ENCODE measurements at regions not wholly inside any gene's neighbourhood (a gene's known extent, or its start where the extent isn't known, plus 50 kb on each side); places are given as distances from the start of the nearest gene placed in this dataset.
"Not testable (repeated sequence)": the region's sequence is repeated elsewhere in the genome, so short reads cannot be mapped to it uniquely, and the experiment has no call there.

DNA sequence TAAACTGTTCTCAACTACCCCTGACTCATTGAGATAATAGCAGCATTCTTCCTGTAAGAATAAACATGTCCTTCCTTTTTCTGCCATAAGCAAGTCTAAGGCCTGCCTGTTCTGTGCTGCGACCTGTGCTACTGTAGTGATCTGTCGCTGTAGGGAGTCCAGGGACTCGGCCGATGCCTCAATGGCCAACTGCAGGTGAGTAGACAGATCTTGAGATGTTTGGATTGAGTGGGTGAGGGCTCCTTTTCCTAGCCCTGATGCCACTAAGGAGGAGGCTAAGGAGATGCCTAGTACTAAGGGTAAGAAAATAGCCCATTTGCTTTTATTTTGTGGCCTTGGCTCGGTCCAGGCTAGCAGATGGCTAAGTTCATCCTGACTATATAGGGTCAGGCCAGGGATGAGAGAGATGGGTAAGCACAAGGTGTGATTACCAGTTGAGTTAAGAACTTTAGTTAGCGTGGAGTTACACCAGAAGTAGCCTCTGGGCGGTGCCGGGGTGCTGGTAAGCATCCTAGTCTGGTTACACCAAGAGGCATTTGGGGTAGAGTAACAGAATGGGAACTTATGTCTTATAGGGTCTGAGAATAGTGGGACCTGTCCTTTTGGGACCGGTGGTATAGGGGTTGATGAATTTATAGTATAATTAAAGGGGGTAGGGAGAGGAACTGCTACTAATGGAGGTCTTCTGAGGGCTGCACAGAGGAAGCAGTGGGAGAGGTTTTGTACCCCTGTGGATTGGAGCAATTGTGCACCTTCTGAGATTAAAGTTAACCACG, 642.4 kb upstream of the DPP6 start:
- peaks cover 12% of the 10 kb centered on the region for H3K9me3 Mint-ChIP-seq
- H3K27ac Mint-ChIP-seq; H3K36me3 Mint-ChIP-seq (ENCODE audit: low read depth); H3K27me3 Mint-ChIP-seq; H3K4me1 Mint-ChIP-seq (ENCODE audit: low read depth); H3K4me3 Mint-ChIP-seq: not testable (repeated sequence)

- H3K4me3 Mint-ChIP-seq; H3K27ac Mint-ChIP-seq; H3K4me1 Mint-ChIP-seq (ENCODE audit: low read depth); H3K36me3 Mint-ChIP-seq (ENCODE audit: low read depth); H3K27me3 Mint-ChIP-seq: not testable (repeated sequence)
- H3K9me3 Mint-ChIP-seq, result peaks cover 18% of the 10 kb centered on the region
These were observed 641.1 kb upstream of the DPP6 start for GRCh38 chr7:153410997-153411642.

GRCh38 chr7:153412114-153412823, 639.9 kb upstream of the DPP6 start:
- not testable (repeated sequence) for H3K4me1 Mint-ChIP-seq (ENCODE audit: low read depth); H3K36me3 Mint-ChIP-seq (ENCODE audit: low read depth); H3K27ac Mint-ChIP-seq; H3K27me3 Mint-ChIP-seq; H3K4me3 Mint-ChIP-seq
- H3K9me3 Mint-ChIP-seq, result peaks cover 19% of the 10 kb centered on the region

DNA sequence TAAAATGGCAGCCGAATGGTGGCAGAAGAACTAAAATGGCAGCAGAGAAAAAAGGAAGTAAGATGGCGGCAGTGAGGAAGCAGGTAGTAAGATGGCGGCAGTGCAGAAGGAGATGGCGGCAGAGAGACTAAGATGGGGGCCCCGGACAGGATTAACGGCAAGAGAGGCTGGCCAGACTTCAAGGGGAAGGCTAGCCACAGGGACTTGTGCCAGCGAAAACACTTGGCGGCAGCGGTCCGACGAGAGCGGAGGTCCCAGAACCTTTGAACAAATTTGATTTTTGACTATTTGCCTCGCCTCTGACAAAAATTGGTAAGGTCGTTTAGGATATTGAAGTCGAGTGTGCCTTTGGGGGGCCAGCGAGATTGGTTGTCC, 639.4 kb upstream of the DPP6 start:
- not testable (repeated sequence) for H3K27me3 Mint-ChIP-seq; H3K36me3 Mint-ChIP-seq (ENCODE audit: low read depth)
- peaks cover 19% of the 10 kb centered on the region for H3K9me3 Mint-ChIP-seq

GRCh38 chr7:153413199-153413539, 639.0 kb upstream of the DPP6 start:
- Mint-ChIP-seq H3K36me3 (ENCODE audit: low read depth) (no peaks in the 10 kb centered on the region), H3K27me3 (no peaks in the 10 kb centered on the region), H3K4me3 (no peak overlapping the region), H3K4me1 (ENCODE audit: low read depth) (no peaks in the 10 kb centered on the region), H3K9me3 (peaks cover 19% of the 10 kb centered on the region), H3K27ac (no peak overlapping the region)

More for the DNA sequence above, 639.4 kb upstream of the DPP6 start:
- not testable (repeated sequence) for H3K4me1 Mint-ChIP-seq (ENCODE audit: low read depth); H3K27ac Mint-ChIP-seq; H3K4me3 Mint-ChIP-seq

- Mint-ChIP-seq H3K27me3 (no peaks in the 10 kb centered on the region), H3K4me3 (no peak overlapping the region), H3K4me1 (ENCODE audit: low read depth) (no peaks in the 10 kb centered on the region), H3K9me3 (peaks cover 23% of the 10 kb centered on the region), H3K36me3 (ENCODE audit: low read depth) (no peaks in the 10 kb centered on the region), H3K27ac (no peak overlapping the region)
These were observed 638.5 kb upstream of the DPP6 start for GRCh38 chr7:153413540-153414287.

GRCh38 chr7:153414288-153414629, 637.9 kb upstream of the DPP6 start:
- Mint-ChIP-seq H3K36me3 (ENCODE audit: low read depth) (no peaks in the 10 kb centered on the region), H3K4me1 (ENCODE audit: low read depth) (no peaks in the 10 kb centered on the region), H3K27me3 (no peaks in the 10 kb centered on the region), H3K9me3 (peaks cover 23% of the 10 kb centered on the region), H3K4me3 (no peak overlapping the region), H3K27ac (no peak overlapping the region)

DNA sequence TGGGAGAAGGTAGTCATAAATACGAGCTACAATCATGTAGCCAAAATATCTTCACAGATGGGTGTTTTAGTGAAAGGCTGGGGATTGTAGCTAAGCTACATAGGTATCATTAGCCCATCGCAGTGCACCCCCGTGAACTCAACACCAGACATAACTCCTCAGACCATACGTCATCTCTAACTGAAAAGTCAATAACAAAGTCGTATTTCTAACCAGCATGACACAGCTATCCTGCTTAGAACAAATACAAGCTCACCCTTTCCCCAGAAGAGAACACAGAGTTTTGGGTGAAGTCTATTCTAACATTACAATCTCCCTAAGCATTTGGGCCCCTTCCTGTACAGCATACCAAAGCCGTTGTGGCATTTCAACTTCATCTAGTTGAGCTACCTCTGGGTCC, 636.6 kb upstream of the DPP6 start:
- H3K27ac Mint-ChIP-seq, result no peak overlapping the region
- H3K4me3 Mint-ChIP-seq, result no peak overlapping the region
- no peaks in the 10 kb centered on the region for H3K4me1 Mint-ChIP-seq (ENCODE audit: low read depth)
- H3K27me3 Mint-ChIP-seq, result no peaks in the 10 kb centered on the region
- peaks cover 23% of the 10 kb centered on the region for H3K9me3 Mint-ChIP-seq
- no peaks in the 10 kb centered on the region for H3K36me3 Mint-ChIP-seq (ENCODE audit: low read depth)

DNA sequence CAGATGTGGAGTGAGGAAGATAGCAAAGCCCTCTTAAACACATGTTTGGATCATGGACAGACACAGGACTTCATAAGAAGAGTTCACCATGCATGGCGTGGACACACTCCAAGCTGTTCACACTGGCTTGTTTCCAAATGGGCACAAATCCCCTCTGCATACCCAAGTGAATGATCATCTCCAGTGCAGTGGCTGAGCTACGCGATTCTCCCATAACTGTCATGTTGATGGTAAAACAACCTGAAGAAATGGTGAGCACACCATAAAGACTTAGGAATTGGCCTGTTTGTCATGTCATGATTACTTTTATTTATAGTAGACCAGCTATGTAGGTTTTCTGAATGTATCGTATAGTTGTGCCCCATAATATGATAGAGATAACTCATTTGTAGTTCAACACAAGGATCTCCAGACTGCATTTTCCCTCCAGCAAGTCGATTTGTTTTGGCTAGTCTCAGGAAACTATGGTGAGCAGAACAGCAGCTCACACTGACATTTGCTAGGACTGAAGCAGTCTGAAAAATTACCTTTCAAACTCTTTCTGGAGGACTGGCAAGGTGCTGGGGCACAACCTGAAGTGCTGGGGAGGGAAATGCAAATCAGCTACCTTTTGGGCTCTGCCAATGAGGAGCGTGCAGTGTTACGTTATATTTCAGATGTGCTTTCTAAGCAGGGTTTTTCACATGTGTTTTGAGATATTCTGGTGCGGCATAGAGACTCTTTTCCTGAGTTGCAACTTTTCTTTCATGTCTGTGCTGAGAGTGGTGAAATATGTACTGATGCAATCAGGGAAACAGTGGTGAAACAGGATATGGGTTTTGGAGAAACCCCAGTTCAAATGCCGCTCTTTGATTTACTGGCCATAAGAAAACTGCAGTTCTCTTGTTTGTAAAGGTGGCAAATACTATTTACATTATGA, 629.6 kb upstream of the DPP6 start:
- no peak overlapping the region for H3K27ac Mint-ChIP-seq
- H3K4me3 Mint-ChIP-seq, result no peak overlapping the region
- no peaks in the 10 kb centered on the region for H3K4me1 Mint-ChIP-seq (ENCODE audit: low read depth)
- no peaks in the 10 kb centered on the region for H3K27me3 Mint-ChIP-seq
- H3K36me3 Mint-ChIP-seq (ENCODE audit: low read depth), result no peaks in the 10 kb centered on the region
- peaks cover 8% of the 10 kb centered on the region for H3K9me3 Mint-ChIP-seq

- Mint-ChIP-seq H3K9me3 (peaks cover 8% of the 10 kb centered on the region), H3K4me3 (no peak overlapping the region), H3K27me3 (no peaks in the 10 kb centered on the region), H3K36me3 (ENCODE audit: low read depth) (no peaks in the 10 kb centered on the region), H3K4me1 (ENCODE audit: low read depth) (no peaks in the 10 kb centered on the region), H3K27ac (no peak overlapping the region)
These were observed 629.0 kb upstream of the DPP6 start for GRCh38 chr7:153423210-153423590.

DNA sequence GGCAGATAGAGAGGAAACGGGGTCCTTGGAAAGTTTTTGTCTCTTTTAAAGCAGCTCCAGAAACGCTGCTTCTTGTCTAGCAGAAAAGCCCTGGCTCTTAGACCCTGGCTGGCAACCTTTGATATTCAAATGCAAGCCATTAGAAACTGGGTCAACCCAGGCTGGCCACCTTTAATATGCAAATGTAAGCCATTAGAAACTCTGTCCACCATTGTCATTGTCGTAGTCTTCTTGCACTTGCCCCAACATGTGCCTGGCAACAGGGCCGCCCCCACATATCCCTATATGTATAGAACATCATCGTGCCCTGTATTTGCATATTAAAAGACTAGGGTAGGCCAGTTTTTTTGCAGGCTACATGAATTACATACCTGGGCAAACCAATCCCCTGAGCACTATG, 621.3 kb upstream of the DPP6 start:
- H3K27ac Mint-ChIP-seq, result no peak overlapping the region
- no peaks in the 10 kb centered on the region for H3K36me3 Mint-ChIP-seq (ENCODE audit: low read depth)
- H3K9me3 Mint-ChIP-seq, result peaks cover 6% of the 10 kb centered on the region
- no peaks in the 10 kb centered on the region for H3K4me1 Mint-ChIP-seq (ENCODE audit: low read depth)
- no peak overlapping the region for H3K4me3 Mint-ChIP-seq
- H3K27me3 Mint-ChIP-seq, result no peaks in the 10 kb centered on the region

DNA sequence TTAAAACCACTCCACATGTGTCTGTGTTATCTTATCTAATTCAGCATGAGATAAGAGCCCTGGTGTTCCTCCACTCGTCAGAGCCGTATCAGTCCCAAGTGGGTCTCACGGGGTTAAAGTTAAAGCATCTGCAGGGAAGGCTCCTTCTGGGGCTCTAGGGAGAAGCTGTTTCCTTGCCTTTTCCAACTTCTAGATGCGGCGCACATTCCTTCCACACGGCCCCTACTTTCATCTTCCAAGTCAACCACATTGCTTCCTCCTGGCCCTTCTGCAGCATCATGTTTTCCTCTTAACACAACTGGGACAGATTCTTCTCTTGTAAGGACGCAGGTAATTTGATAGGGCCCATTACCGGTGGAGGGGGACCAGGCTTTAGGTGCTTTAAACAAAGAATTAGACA, 620.1 kb upstream of the DPP6 start:
- peaks cover 7% of the 10 kb centered on the region for H3K9me3 Mint-ChIP-seq
- H3K4me1 Mint-ChIP-seq (ENCODE audit: low read depth), result no peaks in the 10 kb centered on the region
- H3K27me3 Mint-ChIP-seq, result no peaks in the 10 kb centered on the region
- H3K36me3 Mint-ChIP-seq (ENCODE audit: low read depth), result no peaks in the 10 kb centered on the region
- H3K27ac Mint-ChIP-seq, result no peak overlapping the region
- no peak overlapping the region for H3K4me3 Mint-ChIP-seq

DNA sequence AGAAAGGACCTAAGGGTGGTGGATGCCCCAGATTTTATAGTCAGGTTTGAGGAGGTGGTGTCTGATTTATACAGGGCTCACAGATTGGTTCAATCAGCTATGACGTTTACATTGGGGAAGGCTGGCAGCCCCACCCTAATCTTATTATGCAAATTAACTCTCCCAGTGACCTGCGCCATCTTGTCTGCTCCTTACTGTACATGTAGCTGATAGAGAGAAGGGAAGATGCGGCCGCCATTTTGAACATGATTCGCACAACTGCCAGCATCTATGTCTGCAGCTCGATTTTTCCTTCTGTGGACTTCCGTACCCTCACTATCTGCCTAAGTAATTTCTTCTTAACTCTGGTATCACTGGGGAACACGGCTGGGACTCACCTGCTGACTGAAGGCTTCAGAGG, 619.0 kb upstream of the DPP6 start:
- H3K36me3 Mint-ChIP-seq (ENCODE audit: low read depth), result no peaks in the 10 kb centered on the region
- H3K9me3 Mint-ChIP-seq, result peaks cover 7% of the 10 kb centered on the region
- H3K4me3 Mint-ChIP-seq, result no peak overlapping the region
- no peaks in the 10 kb centered on the region for H3K4me1 Mint-ChIP-seq (ENCODE audit: low read depth)
- H3K27ac Mint-ChIP-seq, result no peak overlapping the region
- no peaks in the 10 kb centered on the region for H3K27me3 Mint-ChIP-seq

- Mint-ChIP-seq H3K4me1 (ENCODE audit: low read depth) (no peaks in the 10 kb centered on the region), H3K27ac (no peak overlapping the region), H3K36me3 (ENCODE audit: low read depth) (no peaks in the 10 kb centered on the region), H3K9me3 (peaks cover 4% of the 10 kb centered on the region), H3K27me3 (no peaks in the 10 kb centered on the region), H3K4me3 (no peak overlapping the region)
These were observed 611.5 kb upstream of the DPP6 start for GRCh38 chr7:153440715-153441114.

All from stimulated activated naive CD8-positive, alpha-beta T cell treated with anti-CD3 and anti-CD28 coated beads, Interleukin-15, Interleukin-2, amounts not matched to agents 100 ng/mL and 50 ng/mL, for 24 hours (primary cell).